Sigmoid colon (tissue), 6 donors: ENCODE measurements at regions not wholly inside any gene's neighbourhood (a gene's known extent, or its start where the extent isn't known, plus 50 kb on each side); places are given as distances from the start of the nearest gene placed in this dataset.
"Not testable (repeated sequence)": the region's sequence is repeated elsewhere in the genome, so short reads cannot be mapped to it uniquely, and the experiment has no call there.

Source experiments
- DNase-seq: peaks from one replicate; pipeline ENCODE4 v3.0.0-alpha.2; 2019
- H3K27ac ChIP-seq, 4 donors: fragments of 200-600 bp; sonication (generic); one replicate each; pipeline ENCODE4 v1.5.1; 2016 to 2019; ENCODE audit warnings: mild to moderate bottlenecking in 1 of 4
- H3K27me3 ChIP-seq, 3 donors: fragments of 200-600 bp; sonication (generic); one replicate each; pipeline ENCODE4 v1.5.1; 2019; ENCODE audit warnings: mild to moderate bottlenecking in 1 of 3
- H3K36me3 ChIP-seq, 4 donors: fragments of 200-600 bp; sonication (generic); one replicate each; pipeline ENCODE4 v1.5.1; 2016 to 2019
- H3K4me1 ChIP-seq, 4 donors: fragments of 200-600 bp; sonication (generic); one replicate each; pipeline ENCODE4 v1.5.1; 2017 to 2019
- H3K4me3 ChIP-seq, 4 donors: fragments of 200-600 bp; sonication (generic); one replicate each; pipeline ENCODE4 v1.5.1; 2017 to 2019; ENCODE audit warnings: mild to moderate bottlenecking in 2 of 4, moderate library complexity in 1 of 4
- H3K9me3 ChIP-seq, 4 donors: fragments of 200-600 bp in 3 of 4; sonication (generic) in 3 of 4; one replicate each; pipeline versions ENCODE4 v1.5.1 to v1.6.1; 2013 to 2019
- EP300 ChIP-seq, 4 donors: sonication (generic); formaldehyde crosslinking; IDR thresholded peaks; one replicate each; pipeline ENCODE4 v1.6.1; 2017; ENCODE audit warnings: antibody characterized with exemption in 4 of 4
- POLR2A ChIP-seq, 2 donors: fragments of 450-650 bp; IDR thresholded peaks; one replicate each; pipeline ENCODE4 v1.6.1; 2016; ENCODE audit warnings: antibody characterized with exemption in 2 of 2, mild to moderate bottlenecking in 2 of 2, moderate library complexity in 2 of 2
- POLR2AphosphoS5 ChIP-seq, 4 donors: sonication (generic); formaldehyde crosslinking; IDR thresholded peaks; one replicate each; pipeline ENCODE4 v1.6.1; 2017; ENCODE audit warnings: antibody characterized with exemption in 4 of 4
- WGBS, 2 donors: extraction: QIAGEN DNeasy Blood & Tissue Kit; methylation state at CpG; one replicate each; pipeline ENCODE4 v1.1.7; 2013; 5-methylcytosine and 5-hydroxymethylcytosine counted together
- intact Hi-C: fragments of 100-400 bp; cut with DNase I; formaldehyde crosslinking; loops from one replicate; pipeline ENCODE4 v1.15.1; 2023
- TF ChIP-seq, protein P1 (sequence below), 4 experiments: fragments of 450-650 bp in 3 of 4; fragments of 200-600 bp in 1 of 4; IDR thresholded peaks; one replicate each; pipeline ENCODE4 v1.5.1; 2016 to 2019; ENCODE audit warnings: antibody characterized with exemption in 4 of 4, mild to moderate bottlenecking in 3 of 4, moderate library complexity in 2 of 4
- donor health status: healthy with polysubstance abuse.
- donor health status: healthy.

DNA sequence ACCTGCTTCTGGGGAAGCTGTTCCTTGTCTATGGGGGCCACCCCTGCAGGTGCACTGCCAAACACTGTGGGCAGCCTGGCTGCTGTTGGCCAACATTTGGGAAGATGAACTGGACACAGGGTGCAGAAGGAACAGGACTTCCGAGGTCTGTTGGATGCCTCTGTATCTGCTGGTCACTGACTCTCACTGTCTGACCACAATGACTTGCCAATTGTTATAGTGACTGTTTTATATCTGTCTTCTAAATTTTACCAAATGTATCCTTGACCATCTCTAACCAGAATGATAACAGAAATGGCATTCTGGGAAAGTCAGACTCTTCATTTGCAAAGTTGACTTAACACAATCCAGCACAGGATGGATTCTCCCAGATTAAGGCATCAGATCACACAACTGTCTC, 214.0 kb upstream of the PRSS58 start:
- 0 to 39% methylated on average over 1 of the region's 1 CpG for WGBS, 2 donors

DNA sequence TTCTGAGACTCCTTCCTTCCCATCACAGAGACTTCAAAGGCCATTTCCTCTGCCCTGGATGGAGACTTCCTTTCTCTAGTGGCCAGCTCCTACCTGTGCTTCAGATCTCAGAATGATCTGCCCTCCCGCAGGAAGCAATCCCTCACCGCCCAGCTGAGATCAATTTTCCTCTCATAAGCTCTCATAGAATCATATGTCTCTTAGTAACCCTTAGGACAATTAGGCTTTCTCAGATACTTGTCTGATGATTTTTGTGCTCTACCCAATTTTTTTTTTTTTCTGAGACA, 212.6 kb upstream of the PRSS58 start:
- no peak overlapping the region for H3K27ac ChIP-seq
- H3K36me3 ChIP-seq = no peaks in the 10 kb centered on the region
- no peak for DNase-seq
- H3K4me3 ChIP-seq = no peak overlapping the region
- intact Hi-C loops = no loop called here
- no peak for TF ChIP-seq EP300 (IDR thresholded peaks at IDR 0.05)
- TF ChIP-seq POLR2AphosphoS5 (IDR thresholded peaks at IDR 0.05) = no peak
- no peak for TF ChIP-seq POLR2A (IDR thresholded peaks at IDR 0.05)
- TF ChIP-seq, protein P1, sequence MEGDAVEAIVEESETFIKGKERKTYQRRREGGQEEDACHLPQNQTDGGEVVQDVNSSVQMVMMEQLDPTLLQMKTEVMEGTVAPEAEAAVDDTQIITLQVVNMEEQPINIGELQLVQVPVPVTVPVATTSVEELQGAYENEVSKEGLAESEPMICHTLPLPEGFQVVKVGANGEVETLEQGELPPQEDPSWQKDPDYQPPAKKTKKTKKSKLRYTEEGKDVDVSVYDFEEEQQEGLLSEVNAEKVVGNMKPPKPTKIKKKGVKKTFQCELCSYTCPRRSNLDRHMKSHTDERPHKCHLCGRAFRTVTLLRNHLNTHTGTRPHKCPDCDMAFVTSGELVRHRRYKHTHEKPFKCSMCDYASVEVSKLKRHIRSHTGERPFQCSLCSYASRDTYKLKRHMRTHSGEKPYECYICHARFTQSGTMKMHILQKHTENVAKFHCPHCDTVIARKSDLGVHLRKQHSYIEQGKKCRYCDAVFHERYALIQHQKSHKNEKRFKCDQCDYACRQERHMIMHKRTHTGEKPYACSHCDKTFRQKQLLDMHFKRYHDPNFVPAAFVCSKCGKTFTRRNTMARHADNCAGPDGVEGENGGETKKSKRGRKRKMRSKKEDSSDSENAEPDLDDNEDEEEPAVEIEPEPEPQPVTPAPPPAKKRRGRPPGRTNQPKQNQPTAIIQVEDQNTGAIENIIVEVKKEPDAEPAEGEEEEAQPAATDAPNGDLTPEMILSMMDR (IDR thresholded peaks at IDR 0.05) = no peak
- no peaks in the 10 kb centered on the region for H3K27me3 ChIP-seq
- H3K9me3 ChIP-seq = no peaks in the 10 kb centered on the region
- H3K4me1 ChIP-seq = no peaks in the 10 kb centered on the region
- 67 to 91% methylated on average over 2 of the region's 2 CpGs for WGBS, 2 donors

More for the DNA sequence above, 214.0 kb upstream of the PRSS58 start:
- intact Hi-C loops = no loop called here
- no peaks in the 10 kb centered on the region for H3K36me3 ChIP-seq
- no peak for TF ChIP-seq POLR2A (IDR thresholded peaks at IDR 0.05)
- TF ChIP-seq, protein P1 (IDR thresholded peaks at IDR 0.05) = no peak
- TF ChIP-seq EP300 (IDR thresholded peaks at IDR 0.05) = no peak
- no peak for TF ChIP-seq POLR2AphosphoS5 (IDR thresholded peaks at IDR 0.05)
- H3K27me3 ChIP-seq = no peaks in the 10 kb centered on the region
- no peaks in the 10 kb centered on the region for H3K4me1 ChIP-seq
- H3K4me3 ChIP-seq = no peak overlapping the region
- H3K9me3 ChIP-seq = no peaks in the 10 kb centered on the region
- no peak overlapping the region for H3K27ac ChIP-seq
- DNase-seq = no peak

GRCh38 chr7:142469696-142470543, 212.1 kb upstream of the PRSS58 start:
- no peaks in the 10 kb centered on the region for H3K9me3 ChIP-seq
- H3K4me1 ChIP-seq = no peaks in the 10 kb centered on the region
- H3K27ac ChIP-seq = no peak overlapping the region
- no peaks in the 10 kb centered on the region for H3K36me3 ChIP-seq
- 62 to 87% methylated on average over 11 of the region's 11 CpGs for WGBS, 2 donors
- no peak for DNase-seq
- intact Hi-C loops = no loop called here
- no peak overlapping the region for H3K4me3 ChIP-seq
- no peak for TF ChIP-seq EP300 (IDR thresholded peaks at IDR 0.05)
- TF ChIP-seq POLR2AphosphoS5 (IDR thresholded peaks at IDR 0.05) = no peak
- TF ChIP-seq, protein P1 (IDR thresholded peaks at IDR 0.05) = no peak
- TF ChIP-seq POLR2A (IDR thresholded peaks at IDR 0.05) = no peak
- H3K27me3 ChIP-seq = no peaks in the 10 kb centered on the region

- Histone ChIP-seq H3K9me3 (no peaks in the 10 kb centered on the region), H3K36me3 (no peaks in the 10 kb centered on the region), H3K4me3 (no peak overlapping the region), H3K27me3 (no peaks in the 10 kb centered on the region), H3K4me1 (no peaks in the 10 kb centered on the region), H3K27ac (no peak overlapping the region)
- no peak for TF ChIP-seq EP300 (IDR thresholded peaks at IDR 0.05)
- no peak for TF ChIP-seq POLR2AphosphoS5 (IDR thresholded peaks at IDR 0.05)
- TF ChIP-seq POLR2A (IDR thresholded peaks at IDR 0.05) = no peak
- TF ChIP-seq, protein P1 (IDR thresholded peaks at IDR 0.05) = no peak
- DNase-seq = no peak
- intact Hi-C loops = no loop called here
- WGBS, 2 donors = 69 to 85% methylated on average over 6 of the region's 6 CpGs
These were observed 211.2 kb upstream of the PRSS58 start for GRCh38 chr7:142468871-142469665.

DNA sequence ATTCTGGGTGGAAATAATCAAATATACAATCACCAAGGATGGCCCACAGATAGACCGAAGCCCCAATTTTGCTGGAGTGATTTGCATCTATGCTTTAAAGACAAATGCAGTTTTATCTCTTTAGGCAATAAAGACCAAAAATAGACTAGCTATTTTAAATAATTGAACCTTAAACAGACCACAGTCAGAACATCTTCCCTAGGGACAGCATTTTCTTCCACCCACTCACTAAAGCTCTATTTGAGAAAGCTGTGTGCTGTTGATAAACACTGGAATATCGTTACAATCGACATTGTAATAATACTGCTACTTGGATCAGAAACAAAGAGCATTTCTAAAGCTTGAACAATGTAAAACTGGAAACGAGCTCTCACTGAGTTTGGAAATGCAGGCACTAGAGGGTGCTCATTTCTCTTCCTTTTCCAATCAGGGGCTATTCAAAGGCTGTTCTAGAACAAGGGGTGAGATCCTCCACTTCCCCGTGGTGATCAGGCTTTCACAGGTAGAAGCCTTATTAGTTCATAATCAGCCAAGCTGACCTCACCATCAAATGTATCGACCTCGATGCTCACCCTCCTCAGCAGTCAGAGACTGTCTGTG, 209.3 kb upstream of the PRSS58 start:
- H3K9me3 ChIP-seq, H3K4me3 ChIP-seq, H3K27me3 ChIP-seq, DNase-seq, intact Hi-C loops, H3K27ac ChIP-seq, H3K4me1 ChIP-seq, H3K36me3 ChIP-seq: not testable (repeated sequence)
- WGBS, 2 donors = 45 to 49% methylated on average over 7 of the region's 7 CpGs
